Embryonic facial prominence (tissue), 1 donor: ENCODE measurements at regions not wholly inside any gene's neighbourhood (a gene's known extent, or its start where the extent isn't known, plus 50 kb on each side); places are given as distances from the start of the nearest gene placed in this dataset.
"Not testable (repeated sequence)": the region's sequence is repeated elsewhere in the genome, so short reads cannot be mapped to it uniquely, and the experiment has no call there.

Experiments
- DNase-seq: peaks from one replicate; pipeline ENCODE4 v3.0.0-alpha.2; 2016; ENCODE audit errors: extremely low spot score

DNA sequence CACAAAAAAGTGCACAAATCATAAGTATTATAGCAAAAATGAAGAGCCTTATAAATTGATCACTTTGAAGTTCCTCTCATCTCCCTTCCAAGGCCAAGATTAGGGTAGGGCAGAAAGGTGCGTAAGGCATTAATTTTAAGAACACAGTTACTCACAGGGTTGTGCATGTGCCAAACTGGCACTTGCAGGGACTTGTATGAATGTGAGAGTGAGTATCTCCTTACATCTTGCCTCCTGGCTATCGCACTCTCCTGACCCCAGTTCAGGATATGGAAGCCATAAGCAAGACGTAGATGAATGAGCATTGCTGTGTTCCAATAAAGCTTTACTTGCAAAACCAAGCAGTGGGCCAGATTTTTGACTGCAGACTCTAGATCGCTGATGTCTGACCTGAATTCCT lies 510.1 kb upstream of the AADAT start:
- DNase-seq = no peak

DNA sequence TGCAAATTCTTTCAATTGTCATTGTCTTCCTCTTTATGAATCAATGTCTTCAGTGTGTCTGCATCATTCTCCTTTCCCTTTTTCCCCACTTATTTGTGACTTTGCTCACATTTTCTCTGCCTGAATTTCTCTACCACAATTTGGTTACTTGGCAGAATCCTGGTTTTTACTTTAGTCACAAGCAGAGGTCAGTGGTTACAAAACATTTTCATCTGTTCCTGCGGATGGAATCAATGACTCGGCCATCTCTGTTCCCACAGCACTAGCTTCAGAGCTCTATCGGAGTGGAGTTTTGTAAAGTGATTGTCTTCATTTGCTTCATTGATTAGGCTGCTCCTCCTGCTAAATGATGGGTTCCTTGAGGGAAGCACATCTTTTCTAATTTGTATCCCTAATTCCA lies 501.3 kb upstream of the AADAT start:
- no peak for DNase-seq

DNA sequence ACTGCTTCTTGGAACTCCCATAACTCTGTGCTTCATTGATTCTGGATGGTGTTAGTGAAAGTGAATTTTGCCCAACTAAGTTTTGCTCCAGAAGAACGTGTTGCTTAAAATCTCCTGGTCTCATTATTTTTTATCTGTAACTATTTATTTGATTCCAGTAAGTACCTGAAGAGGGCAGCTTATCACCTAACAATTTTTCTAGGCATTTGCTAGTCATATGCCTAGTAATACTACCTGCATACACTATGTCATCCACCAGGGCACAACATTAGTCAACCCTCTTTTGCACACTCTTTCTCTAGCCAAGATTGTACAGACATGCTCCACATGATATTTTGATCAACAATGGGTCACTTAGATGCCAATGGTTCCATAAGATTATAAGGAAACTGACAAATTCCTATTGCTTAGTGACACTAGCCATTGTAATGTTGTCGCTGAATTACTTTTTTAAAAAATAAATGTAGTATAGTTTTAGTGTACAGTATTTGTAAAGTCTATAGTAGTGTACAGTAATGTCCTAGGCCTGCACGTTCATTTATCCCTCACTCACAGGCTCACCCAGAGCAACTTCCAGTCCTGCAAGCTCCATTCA lies 499.9 kb upstream of the AADAT start:
- DNase-seq = no peak

DNA sequence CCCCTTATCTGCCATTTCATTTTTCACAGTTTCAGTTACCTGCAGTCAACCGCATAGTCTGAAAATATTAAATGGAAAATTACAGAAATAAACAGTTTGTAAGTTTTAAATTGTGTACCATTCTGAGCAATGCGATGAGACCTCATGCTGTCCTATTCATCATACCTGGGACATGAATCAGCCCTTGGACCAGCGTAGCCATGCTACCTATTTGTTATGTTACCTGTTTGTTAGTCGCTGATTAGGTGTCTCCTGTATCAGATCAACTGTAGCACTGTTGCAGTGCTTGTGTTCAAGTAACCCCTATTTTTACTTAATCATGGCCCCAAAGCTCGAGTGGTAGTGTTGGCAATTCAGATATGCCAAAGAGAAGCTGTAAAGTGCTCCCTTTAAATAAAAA lies 492.2 kb upstream of the AADAT start:
- no peak for DNase-seq

DNA sequence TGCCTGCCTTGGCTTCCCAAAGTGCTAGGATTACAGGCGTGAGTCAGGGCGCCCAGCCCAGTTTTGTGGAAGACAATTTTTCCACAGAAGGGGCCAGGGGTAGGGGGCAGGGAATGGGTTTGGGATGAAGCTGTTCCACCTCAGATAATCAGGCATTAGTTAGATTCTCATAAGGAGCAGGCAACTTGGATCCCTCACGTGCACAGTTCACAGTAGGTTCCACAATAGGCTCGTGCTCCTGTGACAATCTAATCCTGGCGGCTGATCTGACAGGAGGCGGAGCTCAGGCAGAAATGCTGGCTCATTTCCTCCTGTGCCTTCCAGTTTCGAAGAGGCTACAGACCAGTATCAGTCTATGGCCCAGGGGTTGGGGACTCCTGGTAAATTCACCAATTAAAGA lies 491.6 kb upstream of the AADAT start:
- no peak for DNase-seq

DNA sequence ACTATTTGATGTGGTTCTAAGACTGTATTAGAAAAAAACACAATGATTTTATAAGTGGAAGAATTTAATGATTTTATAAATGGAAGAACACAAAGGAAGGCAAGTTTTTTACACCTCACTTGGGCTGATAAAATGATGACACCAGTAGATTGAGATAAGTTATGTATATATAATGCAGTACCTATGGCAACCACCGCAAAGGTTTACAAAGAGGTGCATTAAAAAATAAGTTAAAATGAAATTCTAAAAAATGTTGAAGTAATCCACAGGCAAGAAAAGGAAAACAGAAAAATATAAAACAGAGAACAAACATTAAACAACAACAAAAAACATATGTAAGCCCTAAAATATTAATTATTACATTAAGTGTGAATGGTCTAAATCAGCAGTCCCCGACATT lies 490.9 kb upstream of the AADAT start:
- DNase-seq = no peak

DNA sequence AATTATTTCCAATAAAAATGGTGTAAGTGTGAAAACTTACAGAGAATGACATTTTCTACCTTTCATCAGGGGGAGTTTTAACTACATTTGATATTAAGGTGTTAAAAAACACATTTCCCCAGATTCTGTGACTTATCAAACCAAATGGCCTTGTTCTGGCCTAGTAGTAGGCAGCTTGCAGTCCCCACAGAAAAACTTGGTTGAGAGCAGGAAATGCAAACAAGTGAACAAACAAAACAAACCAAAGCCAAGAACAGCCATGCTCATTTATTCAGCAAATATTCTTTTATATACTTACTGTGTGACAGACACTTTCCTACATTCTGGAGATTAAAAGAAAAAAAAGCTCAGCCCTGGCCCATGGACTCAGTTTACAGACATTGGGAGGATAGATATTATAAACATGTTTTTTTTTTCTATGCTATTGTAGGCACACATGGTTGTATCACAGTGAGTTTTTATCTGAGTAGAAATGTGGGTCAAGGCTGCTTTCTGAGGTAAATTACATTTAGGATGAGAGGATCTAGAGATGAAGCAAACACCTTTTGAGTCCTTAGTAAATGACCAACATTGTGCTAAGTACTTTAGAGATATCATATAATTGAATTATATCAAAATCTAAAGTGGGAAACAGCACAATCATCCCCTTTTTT lies 449.2 kb upstream of the AADAT start:
- no peak for DNase-seq

DNA sequence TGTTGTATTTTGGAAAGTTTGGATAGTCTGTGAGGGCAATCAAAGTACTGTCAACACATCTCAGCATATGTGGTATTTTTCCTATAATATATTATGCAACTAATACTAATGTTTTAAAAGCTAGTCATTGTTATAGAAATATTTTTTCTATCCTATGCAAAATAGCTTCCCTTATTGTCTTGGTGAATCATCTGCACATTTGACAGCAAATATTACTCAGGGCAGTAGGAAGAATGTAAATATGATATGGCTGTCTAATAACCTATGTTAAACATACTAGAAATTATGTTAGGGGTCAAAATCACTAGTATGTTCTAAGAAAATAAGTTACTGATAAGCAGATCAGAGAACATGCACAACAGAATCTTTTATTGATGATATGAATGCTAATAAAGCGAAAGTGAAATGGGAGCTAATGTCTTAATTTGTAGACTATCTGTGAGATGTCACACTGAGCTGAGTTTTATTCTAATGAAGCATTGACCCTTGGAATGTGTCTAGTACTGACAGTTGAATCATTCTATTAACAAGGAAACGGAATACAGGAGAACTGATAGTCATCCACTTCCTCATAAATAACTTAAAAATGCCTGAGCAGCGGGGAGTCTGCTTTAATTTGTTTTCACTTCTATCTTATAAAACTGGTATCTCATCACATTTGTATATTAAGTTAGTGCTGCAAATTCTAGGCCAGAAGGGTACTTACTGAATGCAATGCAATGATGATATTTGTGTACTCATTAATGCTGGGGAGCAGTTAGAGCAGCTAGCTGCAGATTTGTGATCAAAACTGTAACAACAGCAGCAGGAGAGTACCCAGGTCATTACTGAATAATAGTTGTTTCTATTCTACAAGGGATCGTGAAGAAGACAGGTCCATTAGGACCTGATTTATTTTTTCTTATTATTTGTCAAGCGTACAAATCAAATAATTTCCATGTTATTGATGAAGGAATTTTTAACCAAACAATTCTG lies 440.3 kb upstream of the AADAT start:
- no peak for DNase-seq

DNA sequence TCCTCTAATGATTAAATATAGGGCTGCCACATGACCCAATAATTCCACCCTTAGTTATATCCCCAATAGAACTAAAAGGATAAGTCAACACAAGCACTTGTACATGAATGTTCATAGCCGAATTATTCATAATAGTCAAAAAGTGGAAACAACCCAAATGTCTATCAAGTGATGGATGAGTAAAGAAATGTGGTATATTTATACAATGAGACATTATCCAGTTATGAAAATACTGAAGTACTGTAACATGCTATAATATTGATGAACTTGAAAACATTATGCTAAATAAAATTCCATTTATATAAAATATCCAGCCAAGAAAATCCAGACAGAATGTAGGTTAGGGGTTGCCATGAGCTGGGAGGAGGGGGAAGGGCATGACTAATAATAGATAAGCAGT lies 436.7 kb upstream of the AADAT start:
- DNase-seq = no peak

DNA sequence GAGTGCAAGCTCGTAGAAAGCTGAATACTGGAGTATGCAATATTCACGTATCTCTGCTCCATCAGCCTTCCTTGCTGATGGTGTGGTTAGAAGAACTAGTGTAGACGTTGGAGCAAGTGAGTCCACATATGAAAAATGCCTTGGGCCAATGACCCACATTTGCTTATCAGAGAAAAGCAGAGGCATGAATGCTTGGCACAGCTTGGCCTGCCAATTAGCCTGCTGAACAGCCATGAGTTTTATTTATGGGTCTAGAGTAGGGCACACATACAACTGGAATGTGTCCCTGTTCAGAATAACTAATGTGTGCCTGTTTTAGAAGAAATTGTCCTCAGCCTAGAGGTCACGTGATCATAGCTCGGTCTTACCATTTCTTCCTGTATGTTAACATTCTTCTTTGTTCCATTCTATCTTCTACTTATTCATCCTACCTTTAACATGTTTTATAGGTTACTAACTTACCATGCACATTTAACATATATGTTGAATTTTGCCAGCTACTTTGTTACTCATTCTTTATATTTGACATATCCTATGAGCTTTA lies 432.7 kb upstream of the AADAT start:
- DNase-seq = no peak

DNA sequence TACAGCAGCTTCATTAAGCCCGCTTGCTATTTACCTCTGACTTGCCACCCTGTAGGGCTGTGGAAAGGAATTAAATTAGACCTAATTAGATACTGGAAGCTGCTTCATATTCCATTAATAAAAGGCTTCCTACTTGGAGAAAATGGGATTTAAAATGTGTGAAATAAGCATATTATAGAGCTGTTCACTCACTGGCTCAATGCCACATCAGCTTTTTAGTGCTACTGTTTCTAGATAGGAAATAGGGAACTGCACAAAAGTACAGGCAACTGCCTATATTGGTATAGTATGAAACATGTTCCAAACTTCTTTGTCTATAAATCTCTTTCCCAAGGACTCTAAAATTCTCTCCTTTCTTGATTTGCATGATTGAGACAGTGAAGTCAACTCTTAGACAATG lies 407.9 kb upstream of the AADAT start:
- DNase-seq = no peak

DNA sequence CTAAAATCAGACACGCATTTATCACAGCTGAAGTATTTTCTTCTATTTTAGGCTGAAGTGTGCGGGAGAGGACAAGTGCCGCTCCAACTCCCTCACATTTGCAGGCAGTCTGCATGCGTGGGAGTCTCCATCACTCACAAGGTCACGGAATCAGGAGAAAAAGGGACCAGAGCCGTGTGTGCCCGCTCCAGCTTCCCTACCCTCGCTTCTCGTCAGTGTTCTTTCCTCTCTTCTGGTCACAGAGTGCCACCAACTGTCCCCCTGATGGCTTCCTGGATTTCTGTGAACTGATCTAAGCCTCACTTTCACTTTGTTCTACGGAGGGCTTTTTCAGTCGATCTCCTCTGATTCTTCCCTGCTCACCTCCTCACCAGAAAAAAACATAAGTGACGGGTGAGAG lies 407.4 kb upstream of the AADAT start:
- no peak for DNase-seq

DNA sequence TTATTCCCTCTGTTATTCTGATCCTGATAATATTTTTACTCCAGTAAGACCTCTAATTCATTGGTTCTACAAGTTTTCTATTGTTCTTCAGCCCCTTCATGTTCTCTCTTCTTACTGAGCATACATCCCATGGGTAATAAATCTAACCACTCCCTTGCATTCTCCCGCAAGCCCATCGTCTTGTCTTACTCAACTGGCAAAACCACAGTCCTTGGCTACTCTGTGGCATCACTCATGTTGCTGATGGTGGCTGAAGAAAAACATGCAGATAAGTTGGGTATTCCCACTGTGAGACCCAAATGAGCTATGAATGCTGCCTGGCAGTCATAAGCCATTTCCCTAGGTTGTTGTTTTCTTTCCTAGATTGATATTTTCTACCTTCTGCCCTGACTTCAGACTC lies 402.2 kb upstream of the AADAT start:
- DNase-seq = no peak

DNA sequence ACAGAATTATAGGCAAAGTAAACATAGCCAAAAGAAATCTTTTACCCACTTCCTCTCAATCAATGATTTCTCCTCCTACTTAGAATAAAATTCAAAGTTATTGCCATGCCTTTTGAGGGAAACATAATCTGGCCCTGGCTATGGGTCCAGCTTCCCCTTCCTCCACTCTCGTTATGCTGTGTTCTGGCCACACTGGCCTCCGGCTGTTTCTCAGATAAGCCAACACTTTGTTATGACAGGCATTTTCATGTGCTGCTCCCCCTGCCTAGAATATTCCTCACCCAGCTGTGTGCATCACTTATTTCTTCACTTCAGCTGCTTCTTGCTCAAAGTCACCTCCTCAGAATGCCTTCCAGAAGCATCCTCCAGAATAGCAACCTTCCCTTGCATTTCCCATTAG lies 386.6 kb upstream of the AADAT start:
- DNase-seq = no peak

DNA sequence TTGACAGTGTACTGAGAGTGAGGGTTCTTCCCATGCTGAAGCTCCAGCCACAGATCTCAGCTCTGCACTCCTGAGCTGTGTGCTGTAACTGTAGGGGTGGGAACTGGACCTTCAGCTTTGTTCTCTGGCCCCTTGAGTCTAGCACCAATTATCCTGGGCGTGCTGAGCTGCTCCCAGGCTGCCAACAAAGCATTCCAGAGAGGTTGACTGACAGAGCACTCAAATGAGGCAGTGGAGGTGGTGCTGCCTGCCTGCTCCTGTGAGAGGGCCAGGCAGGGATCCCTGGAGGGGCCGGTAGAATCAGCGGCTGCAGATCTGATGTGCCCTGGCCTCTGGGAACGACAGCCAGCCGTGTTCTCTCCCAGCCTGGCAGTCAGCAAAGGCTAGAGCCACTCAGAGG lies 375.7 kb upstream of the AADAT start:
- DNase-seq = no peak

DNA sequence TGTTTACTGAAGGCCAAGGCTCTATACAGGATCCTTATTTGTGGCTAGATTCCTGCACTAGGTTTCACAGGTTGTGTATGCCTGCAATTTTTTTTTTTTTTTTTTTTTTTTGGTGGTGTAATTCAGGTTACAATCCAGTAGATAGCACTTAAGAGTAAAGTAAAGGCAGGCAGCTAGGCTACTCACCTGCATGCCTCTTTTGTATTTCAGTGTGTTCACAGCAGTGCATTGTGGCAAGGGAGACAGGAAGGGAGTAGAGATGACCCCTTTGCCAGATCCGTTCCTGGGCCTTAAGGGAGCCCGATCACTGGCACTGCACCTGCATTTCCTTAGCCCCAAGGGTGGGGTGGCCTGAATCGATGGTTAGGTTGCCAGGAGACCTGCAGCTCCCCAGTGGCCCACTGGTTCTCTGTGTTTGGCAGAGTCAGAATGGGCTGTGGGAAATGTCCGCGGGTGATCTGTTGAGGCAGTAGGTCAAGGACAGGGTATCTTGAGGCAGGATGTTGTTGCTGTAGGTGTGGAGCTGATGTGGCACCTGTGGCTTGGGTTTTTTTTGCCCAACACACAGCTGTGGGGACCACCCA lies 374.9 kb upstream of the AADAT start:
- DNase-seq = no peak

DNA sequence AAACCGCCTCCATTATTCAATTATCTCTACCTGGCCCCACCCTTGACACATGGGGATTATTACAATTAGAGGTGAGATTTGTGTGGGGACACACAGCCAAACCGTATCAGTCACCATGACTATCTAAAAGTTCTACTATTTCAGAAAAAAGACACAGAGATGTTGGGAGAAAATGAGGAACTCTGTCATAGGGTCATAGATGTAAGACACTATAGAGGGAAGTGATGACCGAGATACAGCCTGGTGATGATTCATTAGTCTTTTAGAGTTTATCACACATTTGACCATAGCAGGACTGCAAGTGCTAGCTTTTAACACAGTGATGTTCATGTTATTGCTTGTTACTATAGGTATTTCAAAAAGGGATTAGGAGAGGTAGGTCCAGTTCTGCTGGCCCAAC lies 357.0 kb upstream of the AADAT start:
- DNase-seq = no peak

DNA sequence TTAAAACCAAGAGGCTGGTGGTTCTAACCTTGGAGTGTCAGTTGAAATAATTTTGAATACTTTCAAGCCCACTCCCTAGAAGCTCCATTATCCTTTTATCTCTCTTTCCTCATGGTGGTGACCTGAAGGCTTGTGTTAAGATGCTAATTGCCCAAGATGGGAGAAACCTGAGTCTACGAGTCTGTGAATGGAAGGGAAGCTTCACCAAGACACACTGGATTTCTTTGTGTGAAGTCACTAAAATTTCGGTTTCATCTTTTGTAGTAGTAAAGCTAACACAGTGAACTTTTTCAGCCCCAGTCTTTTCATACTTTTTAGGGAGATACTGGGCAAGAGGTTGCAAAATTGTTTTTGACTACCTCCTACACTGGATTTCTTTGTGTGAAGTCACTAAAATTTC lies 351.4 kb upstream of the AADAT start:
- DNase-seq = not testable (repeated sequence)

DNA sequence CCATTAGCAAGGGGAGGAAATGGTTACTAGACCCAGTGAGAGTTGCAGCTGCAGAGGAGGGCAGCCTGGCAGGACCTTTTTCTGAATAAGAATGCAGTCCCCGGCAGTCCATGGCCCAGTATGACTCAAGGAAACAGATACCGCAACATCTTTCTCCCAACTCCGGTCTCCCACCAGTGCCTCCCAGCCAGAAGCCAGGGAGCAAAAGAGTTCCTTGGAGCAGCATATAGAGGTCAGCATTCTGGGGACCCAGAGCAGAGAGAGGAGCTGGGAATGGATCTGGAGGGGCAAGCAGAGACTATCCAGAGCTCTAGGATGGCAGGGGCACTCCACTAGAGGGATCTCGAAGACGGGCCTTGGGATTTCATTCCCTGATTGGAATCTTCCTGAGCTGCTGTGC lies 339.2 kb upstream of the AADAT start:
- DNase-seq = no peak

DNA sequence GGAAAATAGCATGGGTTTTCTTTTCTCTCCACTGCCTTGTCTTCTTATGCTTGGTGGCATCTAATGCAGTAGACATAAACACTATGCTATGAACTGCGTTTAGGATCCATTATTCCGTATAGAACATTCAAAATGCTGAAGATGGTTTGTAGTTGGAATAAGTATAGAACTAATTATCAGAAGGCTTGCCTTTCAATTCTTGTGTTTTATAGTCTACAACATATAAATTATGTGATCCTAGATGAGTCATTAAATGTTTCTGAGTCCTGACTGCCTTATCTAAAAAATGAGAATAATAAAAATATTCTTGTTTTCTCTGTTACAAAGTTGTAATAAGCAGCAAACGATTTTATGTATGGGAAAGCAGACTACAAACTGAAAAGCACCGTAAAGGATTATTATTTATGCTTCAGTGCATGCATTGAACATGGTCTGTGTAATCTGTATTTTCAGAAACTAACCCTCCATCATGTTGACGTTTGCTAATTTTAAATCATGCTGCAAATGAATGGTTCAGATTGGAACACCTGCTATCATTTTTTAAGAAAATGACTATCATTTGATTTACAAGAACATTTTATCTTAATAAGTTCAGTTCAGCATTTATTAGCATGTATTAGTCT lies 335.9 kb upstream of the AADAT start:
- DNase-seq = no peak

DNA sequence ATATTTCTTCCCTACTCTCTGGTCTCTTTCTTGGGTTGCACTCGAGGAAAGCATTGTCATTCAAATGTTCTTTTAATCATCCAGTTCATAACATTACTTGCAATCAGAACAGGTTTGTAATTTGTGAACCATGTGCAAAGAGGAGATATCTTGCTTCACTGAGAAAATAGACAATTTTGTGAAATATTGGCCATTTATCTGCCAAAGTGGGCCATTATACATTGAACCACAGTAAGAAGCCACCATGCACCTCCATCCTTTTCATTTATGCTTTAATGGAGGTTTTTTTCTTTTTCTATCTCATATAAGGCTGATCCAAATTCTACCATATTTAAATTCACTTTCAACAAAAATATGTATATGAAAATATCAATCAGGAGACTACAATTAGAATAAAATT lies 335.3 kb upstream of the AADAT start:
- no peak for DNase-seq

DNA sequence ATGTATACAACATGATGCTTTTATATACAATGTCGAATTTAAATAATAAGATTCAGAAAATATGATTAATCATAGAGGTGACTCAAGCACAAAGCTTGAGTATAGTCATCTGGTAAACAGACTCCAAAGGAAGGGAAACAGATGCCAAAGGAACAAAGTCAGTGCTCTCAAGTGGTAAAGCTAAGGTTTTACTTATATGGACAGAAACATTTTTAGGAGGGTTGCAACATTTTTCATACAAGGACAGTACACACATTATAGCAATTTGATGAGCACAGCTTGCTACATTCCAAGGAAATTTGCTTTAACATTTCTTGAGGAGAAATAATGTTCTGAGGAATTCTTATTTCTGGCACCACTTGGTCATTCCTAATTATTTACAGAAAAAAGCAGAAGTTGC lies 333.4 kb upstream of the AADAT start:
- DNase-seq = no peak
